ENCODE measurements at regions not wholly inside any gene's neighbourhood (a gene's known extent, or its start where the extent isn't known, plus 50 kb on each side); places are given as distances from the start of the nearest gene placed in this dataset.
"Not testable (repeated sequence)": the region's sequence is repeated elsewhere in the genome, so short reads cannot be mapped to it uniquely, and the experiment has no call there.

- no peaks in the 10 kb centered on the region for H3K79me1 ChIP-seq (ENCODE audit: low read length)
- no peak overlapping the region for H3K18ac ChIP-seq (ENCODE audit: low read length)
- H2BK15ac ChIP-seq (replicated peaks; ENCODE audit: low read depth): no peak overlapping the region
- no peak overlapping the region for H4K5ac ChIP-seq (ENCODE audit: low read length)
- no peaks in the 10 kb centered on the region for H3K27me3 ChIP-seq (ENCODE audit: insufficient read depth, low read length, poor library complexity)
- no peak overlapping the region for H3K4me2 ChIP-seq (ENCODE audit: low read length)
- no peak overlapping the region for H2BK5ac ChIP-seq (ENCODE audit: low read length)
- DNase-seq: peak; percentile 7
- H3K4ac ChIP-seq (ENCODE audit: low read depth, low read length): no peak overlapping the region
- no peak overlapping the region for H3K56ac ChIP-seq (ENCODE audit: low read length)
- no peaks in the 10 kb centered on the region for H3K4me1 ChIP-seq (ENCODE audit: control insufficient read depth, low read depth, low read length)
- H3K79me2 ChIP-seq (ENCODE audit: control insufficient read depth, insufficient read depth, low read length): no peaks in the 10 kb centered on the region
- H3K27ac ChIP-seq (ENCODE audit: low read depth, low read length): no peak overlapping the region
- no peak overlapping the region for H3K4me3 ChIP-seq (ENCODE audit: low read length)
- H3K36me3 ChIP-seq (ENCODE audit: control insufficient read depth, insufficient read depth, low read length): no peaks in the 10 kb centered on the region
- no peak overlapping the region for H3K23ac ChIP-seq (ENCODE audit: low read length)
- H4K8ac ChIP-seq (ENCODE audit: low read depth, low read length): no peak overlapping the region
- H2BK120ac ChIP-seq (ENCODE audit: low read depth, low read length): no peak overlapping the region
- WGBS (ENCODE audit: extremely low coverage, insufficient coverage, low lambda C conversion rate): no CpG with 5 or more reads among the region's 7 CpGs
- H2AK5ac ChIP-seq (ENCODE audit: low read length): no peak overlapping the region
- no peak overlapping the region for H3K9ac ChIP-seq (ENCODE audit: low read length)
These were observed 66.3 kb upstream of the ADAMTS18 start for GRCh38 chr16:77500934-77501664.

- Histone ChIP-seq H3K23ac (ENCODE audit: low read length) (no peak overlapping the region), H3K79me2 (ENCODE audit: control insufficient read depth, insufficient read depth, low read length) (no peaks in the 10 kb centered on the region), H3K56ac (ENCODE audit: low read length) (no peak overlapping the region), H3K4ac (ENCODE audit: low read depth, low read length) (no peak overlapping the region), H3K79me1 (ENCODE audit: low read length) (no peaks in the 10 kb centered on the region), H3K36me3 (ENCODE audit: control insufficient read depth, insufficient read depth, low read length) (no peaks in the 10 kb centered on the region), H3K27ac (ENCODE audit: low read depth, low read length) (no peak overlapping the region), H3K27me3 (ENCODE audit: insufficient read depth, low read length, poor library complexity) (no peaks in the 10 kb centered on the region), H3K4me1 (ENCODE audit: control insufficient read depth, low read depth, low read length) (no peaks in the 10 kb centered on the region), H3K18ac (ENCODE audit: low read length) (no peak overlapping the region), H3K4me3 (ENCODE audit: low read length) (no peak overlapping the region), H3K9ac (ENCODE audit: low read length) (no peak overlapping the region), H2BK120ac (ENCODE audit: low read depth, low read length) (no peak overlapping the region), H2BK15ac (replicated peaks; ENCODE audit: low read depth) (no peak overlapping the region), H2BK5ac (ENCODE audit: low read length) (no peak overlapping the region), H4K5ac (ENCODE audit: low read length) (no peak overlapping the region), H3K4me2 (ENCODE audit: low read length) (no peak overlapping the region), H2AK5ac (ENCODE audit: low read length) (no peak overlapping the region), H4K8ac (ENCODE audit: low read depth, low read length) (no peak overlapping the region)
- no CpG with 5 or more reads among the region's 6 CpGs for whole genome bisulfite sequencing (ENCODE audit: extremely low coverage, insufficient coverage, low lambda C conversion rate)
- no peak for DNase-seq
These were observed 67.6 kb upstream of the ADAMTS18 start for GRCh38 chr16:77502448-77502847.

- H2BK5ac ChIP-seq (ENCODE audit: low read length); H4K5ac ChIP-seq (ENCODE audit: low read length); H3K4me1 ChIP-seq (ENCODE audit: control insufficient read depth, low read depth, low read length); H3K27me3 ChIP-seq (ENCODE audit: insufficient read depth, low read length, poor library complexity); H2BK15ac ChIP-seq (replicated peaks; ENCODE audit: low read depth); H4K8ac ChIP-seq (ENCODE audit: low read depth, low read length); H2BK120ac ChIP-seq (ENCODE audit: low read depth, low read length); H3K4ac ChIP-seq (ENCODE audit: low read depth, low read length); H3K9ac ChIP-seq (ENCODE audit: low read length); DNase-seq; H3K79me1 ChIP-seq (ENCODE audit: low read length); H3K27ac ChIP-seq (ENCODE audit: low read depth, low read length); H3K4me3 ChIP-seq (ENCODE audit: low read length); H3K4me2 ChIP-seq (ENCODE audit: low read length); H3K23ac ChIP-seq (ENCODE audit: low read length); H3K79me2 ChIP-seq (ENCODE audit: control insufficient read depth, insufficient read depth, low read length); H3K36me3 ChIP-seq (ENCODE audit: control insufficient read depth, insufficient read depth, low read length); H2AK5ac ChIP-seq (ENCODE audit: low read length); H3K18ac ChIP-seq (ENCODE audit: low read length); H3K56ac ChIP-seq (ENCODE audit: low read length): not testable (repeated sequence)
- no CpG with 5 or more reads among the region's 2 CpGs for WGBS (ENCODE audit: extremely low coverage, insufficient coverage, low lambda C conversion rate)
These were observed 71.7 kb upstream of the ADAMTS18 start for GRCh38 chr16:77506492-77506891.

GRCh38 chr16:77509051-77509450, 74.2 kb upstream of the ADAMTS18 start:
- no peak for DNase-seq
- no peak overlapping the region for H3K27ac ChIP-seq (ENCODE audit: low read depth, low read length)
- H2BK120ac ChIP-seq (ENCODE audit: low read depth, low read length): no peak overlapping the region
- H4K8ac ChIP-seq (ENCODE audit: low read depth, low read length): no peak overlapping the region
- H3K4ac ChIP-seq (ENCODE audit: low read depth, low read length): no peak overlapping the region
- no peaks in the 10 kb centered on the region for H3K4me1 ChIP-seq (ENCODE audit: control insufficient read depth, low read depth, low read length)
- no peak overlapping the region for H3K56ac ChIP-seq (ENCODE audit: low read length)
- H2AK5ac ChIP-seq (ENCODE audit: low read length): no peak overlapping the region
- H3K23ac ChIP-seq (ENCODE audit: low read length): no peak overlapping the region
- H3K4me3 ChIP-seq (ENCODE audit: low read length): no peak overlapping the region
- H2BK15ac ChIP-seq (replicated peaks; ENCODE audit: low read depth): no peak overlapping the region
- no peak overlapping the region for H3K9ac ChIP-seq (ENCODE audit: low read length)
- no peak overlapping the region for H2BK5ac ChIP-seq (ENCODE audit: low read length)
- no peak overlapping the region for H3K4me2 ChIP-seq (ENCODE audit: low read length)
- no peaks in the 10 kb centered on the region for H3K79me2 ChIP-seq (ENCODE audit: control insufficient read depth, insufficient read depth, low read length)
- no peaks in the 10 kb centered on the region for H3K79me1 ChIP-seq (ENCODE audit: low read length)
- no peaks in the 10 kb centered on the region for H3K27me3 ChIP-seq (ENCODE audit: insufficient read depth, low read length, poor library complexity)
- no peaks in the 10 kb centered on the region for H3K36me3 ChIP-seq (ENCODE audit: control insufficient read depth, insufficient read depth, low read length)
- no peak overlapping the region for H3K18ac ChIP-seq (ENCODE audit: low read length)
- WGBS (ENCODE audit: extremely low coverage, insufficient coverage, low lambda C conversion rate): no CpG with 5 or more reads among the region's 5 CpGs
- H4K5ac ChIP-seq (ENCODE audit: low read length): no peak overlapping the region

GRCh38 chr16:77509796-77510195, 75.0 kb upstream of the ADAMTS18 start:
- no peak overlapping the region for H3K23ac ChIP-seq (ENCODE audit: low read length)
- no peak overlapping the region for H3K18ac ChIP-seq (ENCODE audit: low read length)
- H2AK5ac ChIP-seq (ENCODE audit: low read length): no peak overlapping the region
- no peak overlapping the region for H4K8ac ChIP-seq (ENCODE audit: low read depth, low read length)
- H3K4me1 ChIP-seq (ENCODE audit: control insufficient read depth, low read depth, low read length): no peaks in the 10 kb centered on the region
- no peaks in the 10 kb centered on the region for H3K27me3 ChIP-seq (ENCODE audit: insufficient read depth, low read length, poor library complexity)
- no peak overlapping the region for H3K4me2 ChIP-seq (ENCODE audit: low read length)
- H3K79me2 ChIP-seq (ENCODE audit: control insufficient read depth, insufficient read depth, low read length): no peaks in the 10 kb centered on the region
- H3K36me3 ChIP-seq (ENCODE audit: control insufficient read depth, insufficient read depth, low read length): no peaks in the 10 kb centered on the region
- no CpG with 5 or more reads among the region's 6 CpGs for WGBS (ENCODE audit: extremely low coverage, insufficient coverage, low lambda C conversion rate)
- no peak overlapping the region for H2BK120ac ChIP-seq (ENCODE audit: low read depth, low read length)
- no peak overlapping the region for H3K56ac ChIP-seq (ENCODE audit: low read length)
- no peak overlapping the region for H2BK15ac ChIP-seq (replicated peaks; ENCODE audit: low read depth)
- H3K79me1 ChIP-seq (ENCODE audit: low read length): no peaks in the 10 kb centered on the region
- no peak overlapping the region for H3K4ac ChIP-seq (ENCODE audit: low read depth, low read length)
- H3K27ac ChIP-seq (ENCODE audit: low read depth, low read length): no peak overlapping the region
- no peak overlapping the region for H3K4me3 ChIP-seq (ENCODE audit: low read length)
- no peak overlapping the region for H2BK5ac ChIP-seq (ENCODE audit: low read length)
- H4K5ac ChIP-seq (ENCODE audit: low read length): no peak overlapping the region
- no peak for DNase-seq
- H3K9ac ChIP-seq (ENCODE audit: low read length): no peak overlapping the region

GRCh38 chr16:77511053-77511452, 76.2 kb upstream of the ADAMTS18 start:
- Histone ChIP-seq H3K27ac (ENCODE audit: low read depth, low read length) (no peak overlapping the region), H3K4me2 (ENCODE audit: low read length) (no peak overlapping the region), H3K9ac (ENCODE audit: low read length) (no peak overlapping the region), H2BK120ac (ENCODE audit: low read depth, low read length) (no peak overlapping the region), H4K5ac (ENCODE audit: low read length) (no peak overlapping the region), H3K56ac (ENCODE audit: low read length) (no peak overlapping the region), H3K4ac (ENCODE audit: low read depth, low read length) (no peak overlapping the region), H3K23ac (ENCODE audit: low read length) (no peak overlapping the region), H2BK15ac (replicated peaks; ENCODE audit: low read depth) (no peak overlapping the region), H3K79me1 (ENCODE audit: low read length) (no peaks in the 10 kb centered on the region), H3K4me1 (ENCODE audit: control insufficient read depth, low read depth, low read length) (no peaks in the 10 kb centered on the region), H3K36me3 (ENCODE audit: control insufficient read depth, insufficient read depth, low read length) (no peaks in the 10 kb centered on the region), H2BK5ac (ENCODE audit: low read length) (no peak overlapping the region), H3K4me3 (ENCODE audit: low read length) (no peak overlapping the region), H4K8ac (ENCODE audit: low read depth, low read length) (no peak overlapping the region), H3K79me2 (ENCODE audit: control insufficient read depth, insufficient read depth, low read length) (no peaks in the 10 kb centered on the region), H3K18ac (ENCODE audit: low read length) (no peak overlapping the region), H3K27me3 (ENCODE audit: insufficient read depth, low read length, poor library complexity) (no peaks in the 10 kb centered on the region), H2AK5ac (ENCODE audit: low read length) (no peak overlapping the region)
- DNase-seq: no peak
- no CpG with 5 or more reads among the region's 5 CpGs for WGBS (ENCODE audit: extremely low coverage, insufficient coverage, low lambda C conversion rate)

Measured in mesendoderm (in vitro differentiated cells).